ENCODE measurements at regions not wholly inside any gene's neighbourhood (a gene's known extent, or its start where the extent isn't known, plus 50 kb on each side); places are given as distances from the start of the nearest gene placed in this dataset.
A peak's percentile ranks its signal among the peaks of the same experiment; 100 is the strongest.

DNA sequence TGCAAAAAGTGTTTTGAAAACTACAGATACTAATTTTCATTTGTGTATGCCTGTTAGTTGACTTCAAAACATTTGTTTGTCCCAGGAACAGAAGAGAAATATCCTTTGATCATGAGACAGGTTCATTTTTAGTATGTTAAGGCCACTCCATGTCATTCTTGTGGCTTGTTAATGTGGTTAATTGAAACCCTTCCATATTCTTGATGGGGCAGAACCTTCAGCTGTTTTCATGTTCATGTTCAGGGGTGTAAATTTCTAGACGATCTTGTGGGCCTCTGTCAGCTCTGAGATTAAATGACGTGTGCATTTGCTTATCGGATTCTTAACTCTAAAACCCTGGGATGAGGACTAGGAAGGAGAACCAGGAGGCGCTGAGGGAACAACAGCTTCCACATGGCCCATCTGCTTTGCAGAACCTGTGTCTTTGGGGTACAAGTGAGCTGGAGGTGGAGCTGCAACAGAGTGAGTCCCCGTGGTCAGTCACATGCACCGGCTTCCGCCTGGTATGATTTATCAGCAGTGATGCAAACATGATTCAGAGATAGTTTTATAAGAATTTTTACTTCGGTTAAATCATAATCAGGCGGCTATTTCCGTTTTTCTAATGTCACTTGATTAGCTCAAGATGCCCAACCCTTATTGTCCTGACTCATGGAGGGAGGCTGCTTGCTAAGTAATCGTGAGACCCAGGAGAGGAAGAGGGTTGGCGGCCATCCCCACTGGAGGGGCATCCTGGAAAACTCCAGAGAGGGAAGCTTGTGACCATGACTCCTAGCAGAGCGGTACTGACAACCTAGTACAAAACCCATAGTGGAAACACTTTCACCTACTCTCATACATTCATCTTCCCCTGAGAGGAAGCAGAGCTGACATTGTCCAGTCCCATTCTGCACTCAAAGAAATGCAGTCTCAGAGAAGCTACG is 138.4 kb downstream of the C9orf152 start:
- WGBS (ENCODE audit: missing lambda C conversion rate) = 67% methylated on average over 14 of the region's 14 CpGs
- POLR2A ChIA-PET = interaction anchor here (0.5 to 1.2 kb wide), 3 partner anchors 10 to 179 kb away, joined by 4 to 6 read pairs (median 5); no protein-coding TSS in a partner anchor

DNA sequence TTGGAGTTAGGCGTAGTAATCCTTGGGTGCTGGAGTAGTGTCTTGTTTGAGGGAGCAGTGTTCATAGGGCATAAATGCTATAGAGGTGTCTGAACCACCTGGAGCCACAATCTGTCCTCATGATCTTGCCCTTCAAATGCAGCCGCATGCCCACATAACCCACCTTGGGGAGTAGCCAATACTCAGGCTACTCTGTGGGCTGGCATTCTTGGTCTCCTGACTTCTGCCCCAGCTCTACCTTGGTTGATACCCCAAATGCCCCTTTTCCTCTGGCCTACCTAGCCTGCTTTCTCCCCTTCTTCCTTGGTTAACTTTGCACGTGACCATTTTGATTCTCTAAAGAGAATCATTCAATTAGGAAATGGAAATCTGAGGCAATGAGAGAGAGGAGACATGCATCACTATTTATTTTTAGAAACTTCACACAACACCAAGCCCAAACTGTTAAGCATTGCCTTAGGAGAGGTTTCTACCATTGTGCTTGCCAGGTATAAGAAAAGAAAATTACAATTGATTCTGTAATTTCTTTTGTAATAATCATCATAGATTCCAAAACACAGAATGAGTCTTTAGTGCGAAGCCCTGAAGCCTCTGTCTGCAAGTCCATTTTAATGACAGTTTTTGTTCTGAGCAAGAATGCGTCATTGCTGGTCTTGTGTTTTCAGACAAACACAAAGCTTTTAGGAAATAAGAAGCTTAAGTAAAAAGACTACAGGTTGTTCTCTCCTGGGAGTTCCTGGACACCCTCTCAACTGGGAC is 135.2 kb downstream of the C9orf152 start:
- no peak for ATAC-seq
- FAIRE-seq = no peak
- Histone ChIP-seq H3K4me1 (peaks cover 39% of the 10 kb centered on the region), H3K4me2 (peak overlapping the region; percentile 25; the same call in 2 of the 3 replicates), H3K4me3 (no peak overlapping the region), H3K9me3 (no peaks in the 10 kb centered on the region), H3K27ac (0 out of 6 replicates have a peak overlapping the region, but pooled peaks of 1 of the 2 experiments have one; percentile 17)
- no peak for TF ChIP-seq NPAS2 (CRISPR knock-in tag; IDR thresholded peaks at IDR 0.05; ENCODE audit: borderline replicate concordance)
- no peak for TF ChIP-seq SMC3 (IDR thresholded peaks at IDR 0.05)
- no peak for TF ChIP-seq MAZ (IDR thresholded peaks at IDR 0.05; ENCODE audit: borderline replicate concordance, low read depth, low read length)
- no peak for DNase-seq (ENCODE audit: low read depth in 1 of 2, low spot score in 1 of 2)
- CTCF ChIA-PET = interaction anchor here (0.6 to 1.4 kb wide), 7 partner anchors 14 to 200 kb away, joined by 3 to 9 read pairs (median 3); no protein-coding TSS in a partner anchor
- WGBS (ENCODE audit: missing lambda C conversion rate) = 83% methylated on average over 5 of the region's 5 CpGs
- POLR2A ChIA-PET = no interaction called here

More for the DNA sequence above, 138.4 kb downstream of the C9orf152 start:
- TF ChIP-seq, protein P1, sequence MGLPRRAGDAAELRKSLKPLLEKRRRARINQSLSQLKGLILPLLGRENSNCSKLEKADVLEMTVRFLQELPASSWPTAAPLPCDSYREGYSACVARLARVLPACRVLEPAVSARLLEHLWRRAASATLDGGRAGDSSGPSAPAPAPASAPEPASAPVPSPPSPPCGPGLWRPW (IDR thresholded peaks at IDR 0.05) = no peak
- TF ChIP-seq, protein P2, sequence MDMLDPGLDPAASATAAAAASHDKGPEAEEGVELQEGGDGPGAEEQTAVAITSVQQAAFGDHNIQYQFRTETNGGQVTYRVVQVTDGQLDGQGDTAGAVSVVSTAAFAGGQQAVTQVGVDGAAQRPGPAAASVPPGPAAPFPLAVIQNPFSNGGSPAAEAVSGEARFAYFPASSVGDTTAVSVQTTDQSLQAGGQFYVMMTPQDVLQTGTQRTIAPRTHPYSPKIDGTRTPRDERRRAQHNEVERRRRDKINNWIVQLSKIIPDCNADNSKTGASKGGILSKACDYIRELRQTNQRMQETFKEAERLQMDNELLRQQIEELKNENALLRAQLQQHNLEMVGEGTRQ (IDR thresholded peaks at IDR 0.05) = peak; percentile 58; the same call in 1 of the 2 replicates
- peak; percentile 31; the same call in 1 of the 2 replicates for TF ChIP-seq JUNB (IDR thresholded peaks at IDR 0.05)
- TF ChIP-seq RFX5 (IDR thresholded peaks at IDR 0.05) = no peak
- no peak for TF ChIP-seq SMC3 (IDR thresholded peaks at IDR 0.05)
- TF ChIP-seq FOXS1 (CRISPR knock-in tag; IDR thresholded peaks at IDR 0.05) = no peak
- TF ChIP-seq ZFP36 (IDR thresholded peaks at IDR 0.05; ENCODE audit: borderline replicate concordance, partially characterized antibody) = no peak
- no peak for TF ChIP-seq FOSL2 (IDR thresholded peaks at IDR 0.05)
- TF ChIP-seq FOSL2 (CRISPR knock-in tag; IDR thresholded peaks at IDR 0.05) = peak; percentile 29; the same call in 1 of the 2 replicates
- TF ChIP-seq ZC3H11A (IDR thresholded peaks at IDR 0.05) = no peak
- peak overlapping the region in 1 of 2 experiments; percentile 74; a peak in 3 of 6 replicates for H3K27ac ChIP-seq
- H3K4me1 ChIP-seq = peaks cover 33% of the 10 kb centered on the region
- CTCF ChIA-PET = interaction anchor here (1.0 to 1.7 kb wide), 10 partner anchors 8 to 166 kb away, joined by 3 to 8 read pairs (median 4); no protein-coding TSS in a partner anchor
- DNase-seq (ENCODE audit: low read depth in 1 of 2, low spot score in 1 of 2) (peak in 1 of 2 experiments; percentile 32), ATAC-seq (peak; percentile 64 to 69), FAIRE-seq (no peak)
- H3K4me3 ChIP-seq = no peak overlapping the region
- H3K9me3 ChIP-seq = no peaks in the 10 kb centered on the region
- H3K4me2 ChIP-seq = peak overlapping the region; percentile 28

DNA sequence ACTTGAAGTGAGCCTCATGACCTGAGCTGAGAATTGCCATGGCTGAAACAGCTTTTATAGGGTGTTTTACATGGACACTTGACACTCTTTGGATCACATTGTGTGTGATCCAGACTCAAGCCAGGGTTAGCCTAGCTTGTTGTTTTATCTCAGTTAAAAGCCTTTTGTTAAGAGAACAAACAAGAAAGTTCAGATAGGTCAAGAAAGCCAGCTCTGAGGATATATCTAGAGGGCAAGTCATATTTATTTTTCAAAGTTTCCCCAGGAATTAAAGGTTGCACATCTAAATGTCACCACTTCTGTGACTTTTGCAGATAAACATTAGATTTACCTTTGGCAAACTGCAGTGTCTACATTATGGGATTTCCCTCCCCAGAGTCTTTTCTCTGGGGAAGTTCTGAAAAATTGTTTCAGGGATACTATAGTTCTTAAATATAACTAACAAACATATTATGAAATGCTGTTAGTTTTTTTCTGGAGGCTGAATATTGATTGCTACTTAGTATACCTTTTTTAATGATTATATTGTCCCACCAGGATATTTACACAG is 134.5 kb downstream of the C9orf152 start:
- no peaks in the 10 kb centered on the region for H3K9me3 ChIP-seq
- peaks cover 39% of the 10 kb centered on the region for H3K4me1 ChIP-seq
- FAIRE-seq (no peak), ATAC-seq (peak in 1 of 2 experiments; percentile 65; a peak in 3 of 6 replicates), DNase-seq (ENCODE audit: low read depth in 1 of 2, low spot score in 1 of 2) (peak in 1 of 2 experiments; percentile 20)
- H3K27ac ChIP-seq = 0 out of 6 replicates have a peak overlapping the region, but pooled peaks of 1 of the 2 experiments have one; percentile 17
- ChIA-PET POLR2A (no interaction called here), CTCF (interaction anchor here (0.6 to 1.4 kb wide), 7 partner anchors 14 to 200 kb away, joined by 3 to 9 read pairs (median 3); no protein-coding TSS in a partner anchor)
- H3K4me2 ChIP-seq = peak overlapping the region; percentile 25; the same call in 2 of the 3 replicates
- H3K4me3 ChIP-seq = no peak overlapping the region
- TF ChIP-seq, protein P3, sequence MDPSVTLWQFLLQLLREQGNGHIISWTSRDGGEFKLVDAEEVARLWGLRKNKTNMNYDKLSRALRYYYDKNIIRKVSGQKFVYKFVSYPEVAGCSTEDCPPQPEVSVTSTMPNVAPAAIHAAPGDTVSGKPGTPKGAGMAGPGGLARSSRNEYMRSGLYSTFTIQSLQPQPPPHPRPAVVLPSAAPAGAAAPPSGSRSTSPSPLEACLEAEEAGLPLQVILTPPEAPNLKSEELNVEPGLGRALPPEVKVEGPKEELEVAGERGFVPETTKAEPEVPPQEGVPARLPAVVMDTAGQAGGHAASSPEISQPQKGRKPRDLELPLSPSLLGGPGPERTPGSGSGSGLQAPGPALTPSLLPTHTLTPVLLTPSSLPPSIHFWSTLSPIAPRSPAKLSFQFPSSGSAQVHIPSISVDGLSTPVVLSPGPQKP (IDR thresholded peaks at IDR 0.05; ENCODE audit: low read depth, low read length) = no peak
- TF ChIP-seq RCOR1 (IDR thresholded peaks at IDR 0.05; ENCODE audit: low read depth, low read length) (no peak), HOXB13 (CRISPR knock-in tag; IDR thresholded peaks at IDR 0.05; ENCODE audit: low read depth) (no peak), CHD4 (IDR thresholded peaks at IDR 0.05; ENCODE audit: borderline replicate concordance) (no peak), MYC (IDR thresholded peaks at IDR 0.05; ENCODE audit: borderline replicate concordance, low read length) (no peak), ZC3H11A (IDR thresholded peaks at IDR 0.05) (no peak), JUNB (IDR thresholded peaks at IDR 0.05) (no peak), CBX2 (IDR thresholded peaks at IDR 0.05; ENCODE audit: borderline replicate concordance, low read depth) (no peak), FOXS1 (CRISPR knock-in tag; IDR thresholded peaks at IDR 0.05) (no peak), RFX5 (IDR thresholded peaks at IDR 0.05) (no peak), EHF (CRISPR knock-in tag; IDR thresholded peaks at IDR 0.05) (no peak)
- TF ChIP-seq, protein P4, sequence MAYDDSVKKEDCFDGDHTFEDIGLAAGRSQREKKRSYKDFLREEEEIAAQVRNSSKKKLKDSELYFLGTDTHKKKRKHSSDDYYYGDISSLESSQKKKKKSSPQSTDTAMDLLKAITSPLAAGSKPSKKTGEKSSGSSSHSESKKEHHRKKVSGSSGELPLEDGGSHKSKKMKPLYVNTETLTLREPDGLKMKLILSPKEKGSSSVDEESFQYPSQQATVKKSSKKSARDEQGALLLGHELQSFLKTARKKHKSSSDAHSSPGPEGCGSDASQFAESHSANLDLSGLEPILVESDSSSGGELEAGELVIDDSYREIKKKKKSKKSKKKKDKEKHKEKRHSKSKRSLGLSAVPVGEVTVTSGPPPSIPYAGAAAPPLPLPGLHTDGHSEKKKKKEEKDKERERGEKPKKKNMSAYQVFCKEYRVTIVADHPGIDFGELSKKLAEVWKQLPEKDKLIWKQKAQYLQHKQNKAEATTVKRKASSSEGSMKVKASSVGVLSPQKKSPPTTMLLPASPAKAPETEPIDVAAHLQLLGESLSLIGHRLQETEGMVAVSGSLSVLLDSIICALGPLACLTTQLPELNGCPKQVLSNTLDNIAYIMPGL (CRISPR knock-in tag; IDR thresholded peaks at IDR 0.05; ENCODE audit: borderline replicate concordance) = no peak
- TF ChIP-seq, protein P5, sequence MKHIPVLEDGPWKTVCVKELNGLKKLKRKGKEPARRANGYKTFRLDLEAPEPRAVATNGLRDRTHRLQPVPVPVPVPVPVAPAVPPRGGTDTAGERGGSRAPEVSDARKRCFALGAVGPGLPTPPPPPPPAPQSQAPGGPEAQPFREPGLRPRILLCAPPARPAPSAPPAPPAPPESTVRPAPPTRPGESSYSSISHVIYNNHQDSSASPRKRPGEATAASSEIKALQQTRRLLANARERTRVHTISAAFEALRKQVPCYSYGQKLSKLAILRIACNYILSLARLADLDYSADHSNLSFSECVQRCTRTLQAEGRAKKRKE (CRISPR knock-in tag; IDR thresholded peaks at IDR 0.05; ENCODE audit: low read depth) = no peak
- TF ChIP-seq, protein P2 (IDR thresholded peaks at IDR 0.05) = no peak

Data from A549 (cell line).